MCF 10A (cell line): ENCODE measurements at regions not wholly inside any gene's neighbourhood (a gene's known extent, or its start where the extent isn't known, plus 50 kb on each side); places are given as distances from the start of the nearest gene placed in this dataset.
A peak's percentile ranks its signal among the peaks of the same experiment; 100 is the strongest.

ENCODE experiments used
- BruUV-seq: library from RNA; stranded (reverse); fragments of 400-500 nt; replicated peaks from 2 replicates; lab custom pipeline; 2021; lab: Mats Ljungman, UMichigan
- CTCF ChIA-PET: fragments of 300-600 bp; sonication (Branson Sonifier 250); formaldehyde crosslinking; extraction: SDS; loops from one replicate; lab custom pipeline; 2021; ENCODE audit warnings: antibody characterized with exemption, inconsistent platforms; lab: Yijun Ruan, JAX
- POLR2A ChIA-PET: fragments of 300-600, 350-650 bp; sonication (Branson Sonifier 250); formaldehyde crosslinking; extraction: SDS; loops from one replicate; lab custom pipeline; 2020; ENCODE audit warnings: antibody characterized with exemption, inconsistent platforms; lab: Yijun Ruan, JAX
- DNase-seq: peaks from one replicate; pipeline ENCODE4 v3.0.0-alpha.2; 2018; ENCODE audit not compliant: unreplicated experiment
- H3K27ac Mint-ChIP-seq: one replicate; pipeline ENCODE4 v1.8.0; 2022; ENCODE audit warnings: mild to moderate bottlenecking, low read depth, mixed read lengths; ENCODE audit not compliant: unreplicated experiment
- H3K27me3 Mint-ChIP-seq: one replicate; pipeline ENCODE4 v1.8.0; 2022; ENCODE audit warnings: mixed read lengths; ENCODE audit not compliant: insufficient read depth, unreplicated experiment
- H3K36me3 Mint-ChIP-seq: one replicate; pipeline ENCODE4 v1.8.0; 2022; ENCODE audit warnings: mild to moderate bottlenecking, moderate library complexity, mixed read lengths; ENCODE audit not compliant: insufficient read depth, unreplicated experiment
- H3K4me1 Mint-ChIP-seq: one replicate; pipeline ENCODE4 v1.8.0; 2022; ENCODE audit warnings: mixed read lengths; ENCODE audit not compliant: insufficient read depth, unreplicated experiment
- H3K4me3 Mint-ChIP-seq: one replicate; pipeline ENCODE4 v1.8.0; 2022; ENCODE audit warnings: mild to moderate bottlenecking, moderate library complexity, mixed read lengths; ENCODE audit not compliant: unreplicated experiment
- H3K9me3 Mint-ChIP-seq: one replicate; pipeline ENCODE4 v1.8.0; 2022; ENCODE audit warnings: mixed read lengths; ENCODE audit not compliant: unreplicated experiment
- CTCF ChIP-seq: fragments of 200-600 bp; IDR thresholded peaks from one replicate; pipeline ENCODE4 v1.8.0; 2022; ENCODE audit warnings: antibody characterized with exemption, mild to moderate bottlenecking; ENCODE audit not compliant: unreplicated experiment
- intact Hi-C: fragments of 100-400 bp; cut with micrococcal nuclease; formaldehyde crosslinking; loops from 2 replicates; pipeline ENCODE4 v1.14.1; 2022

- no peak overlapping the region for H3K27ac Mint-ChIP-seq
- H3K9me3 Mint-ChIP-seq: no peaks in the 10 kb centered on the region
- H3K4me1 Mint-ChIP-seq: peaks cover 9% of the 10 kb centered on the region
- DNase-seq: peak; percentile 57
- no peaks in the 10 kb centered on the region for H3K36me3 Mint-ChIP-seq
- no peak for TF ChIP-seq CTCF
- ChIA-PET CTCF (interaction anchor here (1.0 to 2.5 kb wide), 3 partner anchors 31 to 283 kb away, joined by 3 to 10 read pairs (median 3); no protein-coding TSS in a partner anchor), POLR2A (no interaction called here)
- H3K27me3 Mint-ChIP-seq: no peaks in the 10 kb centered on the region
- no TSS peak for BruUV-seq
- H3K4me3 Mint-ChIP-seq: no peak overlapping the region
- intact Hi-C loops: no loop called here
Measured at GRCh38 chr10:118851062-118852035, 96.6 kb upstream of the CACUL1 start.

- H3K27me3 Mint-ChIP-seq: no peaks in the 10 kb centered on the region
- CTCF ChIA-PET: interaction anchor here (0.6 to 1.6 kb wide), 2 partner anchors 8 to 481 kb away, joined by 3 to 5 read pairs; no protein-coding TSS in a partner anchor
Measured at GRCh38 chr10:118853916-118854315, 99.1 kb upstream of the CACUL1 start.

GRCh38 chr10:118856106-118856505 lies 101.3 kb upstream of the CACUL1 start:
- DNase-seq: no peak
- Mint-ChIP-seq H3K27me3 (no peaks in the 10 kb centered on the region), H3K36me3 (no peaks in the 10 kb centered on the region), H3K9me3 (peaks cover 4% of the 10 kb centered on the region), H3K4me3 (no peak overlapping the region), H3K4me1 (peaks cover 9% of the 10 kb centered on the region), H3K27ac (no peak overlapping the region)
- ChIA-PET CTCF (no interaction called here), POLR2A (no interaction called here)
- no peak for TF ChIP-seq CTCF
- intact Hi-C loops: no loop called here
- no TSS peak for BruUV-seq

More at GRCh38 chr10:118853916-118854315, 99.1 kb upstream of the CACUL1 start:
- BruUV-seq: no TSS peak
- TF ChIP-seq CTCF: no peak
- no peak overlapping the region for H3K27ac Mint-ChIP-seq
- intact Hi-C loops: no loop called here
- H3K4me1 Mint-ChIP-seq: peaks cover 9% of the 10 kb centered on the region
- POLR2A ChIA-PET: no interaction called here
- no peak for DNase-seq
- peaks cover 4% of the 10 kb centered on the region for H3K9me3 Mint-ChIP-seq
- no peaks in the 10 kb centered on the region for H3K36me3 Mint-ChIP-seq
- H3K4me3 Mint-ChIP-seq: no peak overlapping the region

- peaks cover 22% of the 10 kb centered on the region for H3K4me1 Mint-ChIP-seq
- no peak for TF ChIP-seq CTCF
- DNase-seq: no peak
- H3K36me3 Mint-ChIP-seq: no peaks in the 10 kb centered on the region
- no peaks in the 10 kb centered on the region for H3K27me3 Mint-ChIP-seq
- CTCF ChIA-PET: no interaction called here
- POLR2A ChIA-PET: interaction anchor here (0.6 kb wide), 1 partner anchor 280 kb away, joined by 3 read pairs; no protein-coding TSS in a partner anchor
- intact Hi-C loops: no loop called here
- H3K9me3 Mint-ChIP-seq: no peaks in the 10 kb centered on the region
- H3K27ac Mint-ChIP-seq: no peak overlapping the region
- BruUV-seq: no TSS peak
- no peak overlapping the region for H3K4me3 Mint-ChIP-seq
Measured at GRCh38 chr10:118865998-118866693, 111.4 kb upstream of the CACUL1 start.
